SU-DHL-6 (cell line): ENCODE measurements at regions not wholly inside any gene's neighbourhood (a gene's known extent, or its start where the extent isn't known, plus 50 kb on each side); places are given as distances from the start of the nearest gene placed in this dataset.

Source experiments
- H2AFZ ChIP-seq: fragments of 200-600 bp; sonication (generic); 2 replicates; pipeline ENCODE4 v1.6.1; 2014; ENCODE audit warnings: low read depth, mild to moderate bottlenecking, moderate library complexity, mixed read lengths, antibody characterized with exemption, low read length; ENCODE audit not compliant: severe bottlenecking
- H3F3A ChIP-seq: fragments of 200-600 bp; shearing (Covaris generic); 2 replicates; pipeline ENCODE4 v1.6.0; 2016; ENCODE audit warnings: antibody characterized with exemption, mild to moderate bottlenecking; ENCODE audit not compliant: insufficient read depth
- H3K27ac ChIP-seq: fragments of 200-600 bp; sonication (generic); 2 replicates; pipeline ENCODE4 v1.5.1; 2016; ENCODE audit warnings: low read depth, mild to moderate bottlenecking, low read length, moderate library complexity, mixed read lengths
- H3K27me3 ChIP-seq: fragments of 200-600 bp; sonication (generic), shearing (Covaris generic); 2 replicates; pipeline ENCODE4 v1.6.0; 2014; ENCODE audit warnings: mild to moderate bottlenecking, low read length
- H3K36me3 ChIP-seq: fragments of 200-600 bp; sonication (generic); 2 replicates; pipeline ENCODE4 v1.6.1; 2014; ENCODE audit warnings: mild to moderate bottlenecking, low read length, mixed read lengths
- H3K4me2 ChIP-seq: fragments of 300-600, 200-600 bp; shearing (Covaris generic), sonication (generic); 2 replicates; pipeline ENCODE4 v1.6.0; 2014; ENCODE audit warnings: low read length, low read depth, mild to moderate bottlenecking; ENCODE audit not compliant: poor library complexity, severe bottlenecking
- H3K4me3 ChIP-seq: fragments of 200-600 bp; sonication (generic); 2 replicates; pipeline ENCODE4 v1.5.1; 2014; ENCODE audit warnings: antibody characterized with exemption, low read length, mild to moderate bottlenecking, mixed read lengths; ENCODE audit not compliant: insufficient read depth, poor library complexity, severe bottlenecking
- H3K79me2 ChIP-seq: fragments of 200-600 bp; sonication (generic); 2 replicates; pipeline ENCODE4 v1.6.1; 2014; ENCODE audit warnings: mild to moderate bottlenecking, low read length, moderate library complexity; ENCODE audit not compliant: insufficient read depth
- H3K9ac ChIP-seq: fragments of 200-600 bp; sonication (generic); 2 replicates; pipeline ENCODE4 v1.7.0; 2014; ENCODE audit warnings: mild to moderate bottlenecking, low read length
- H3K9me2 ChIP-seq: fragments of 200-600 bp; sonication (generic); replicated peaks from 2 replicates; pipeline ENCODE4 v1.6.1; 2014; ENCODE audit warnings: low read length; ENCODE audit not compliant: insufficient read depth
- H3K9me3 ChIP-seq: fragments of 200-600 bp; sonication (generic); 2 replicates; pipeline ENCODE4 v1.6.1; 2014; ENCODE audit warnings: low read length, mixed read lengths; ENCODE audit not compliant: insufficient read depth
- H4K20me1 ChIP-seq: fragments of 200-600 bp; sonication (generic); 2 replicates; pipeline ENCODE4 v1.6.1; 2014; ENCODE audit warnings: low read depth, mild to moderate bottlenecking, antibody characterized with exemption, low read length, moderate library complexity, mixed read lengths
- EZH2phosphoT487 ChIP-seq: fragments of 200-600 bp; sonication (generic), shearing (Covaris generic); conservative IDR thresholded peaks from 2 replicates; pipeline ENCODE4 v1.6.1; 2018; ENCODE audit warnings: mild to moderate bottlenecking, antibody characterized with exemption, low read length, moderate library complexity, mixed read lengths
- TF ChIP-seq, protein P1 (sequence below): fragments of 200-600 bp; sonication (generic); IDR thresholded peaks from one replicate; pipeline ENCODE4 v1.5.1; 2017; ENCODE audit warnings: antibody characterized with exemption, mild to moderate bottlenecking, low read length, moderate library complexity; ENCODE audit not compliant: insufficient read depth, poor library complexity, severe bottlenecking

- Histone ChIP-seq H3K9ac (no peak overlapping the region), H3K4me3 (no peak overlapping the region), H3K79me2 (no peaks in the 10 kb centered on the region), H3F3A (no peaks in the 10 kb centered on the region), H3K9me3 (no peaks in the 10 kb centered on the region), H3K4me2 (no peak overlapping the region), H3K9me2 (no peaks in the 10 kb centered on the region), H3K36me3 (no peaks in the 10 kb centered on the region), H2AFZ (no peak overlapping the region), H3K27ac (no peak overlapping the region), H3K27me3 (no peaks in the 10 kb centered on the region), H4K20me1 (no peaks in the 10 kb centered on the region)
- no peak for TF ChIP-seq EZH2phosphoT487
- TF ChIP-seq, protein P1, sequence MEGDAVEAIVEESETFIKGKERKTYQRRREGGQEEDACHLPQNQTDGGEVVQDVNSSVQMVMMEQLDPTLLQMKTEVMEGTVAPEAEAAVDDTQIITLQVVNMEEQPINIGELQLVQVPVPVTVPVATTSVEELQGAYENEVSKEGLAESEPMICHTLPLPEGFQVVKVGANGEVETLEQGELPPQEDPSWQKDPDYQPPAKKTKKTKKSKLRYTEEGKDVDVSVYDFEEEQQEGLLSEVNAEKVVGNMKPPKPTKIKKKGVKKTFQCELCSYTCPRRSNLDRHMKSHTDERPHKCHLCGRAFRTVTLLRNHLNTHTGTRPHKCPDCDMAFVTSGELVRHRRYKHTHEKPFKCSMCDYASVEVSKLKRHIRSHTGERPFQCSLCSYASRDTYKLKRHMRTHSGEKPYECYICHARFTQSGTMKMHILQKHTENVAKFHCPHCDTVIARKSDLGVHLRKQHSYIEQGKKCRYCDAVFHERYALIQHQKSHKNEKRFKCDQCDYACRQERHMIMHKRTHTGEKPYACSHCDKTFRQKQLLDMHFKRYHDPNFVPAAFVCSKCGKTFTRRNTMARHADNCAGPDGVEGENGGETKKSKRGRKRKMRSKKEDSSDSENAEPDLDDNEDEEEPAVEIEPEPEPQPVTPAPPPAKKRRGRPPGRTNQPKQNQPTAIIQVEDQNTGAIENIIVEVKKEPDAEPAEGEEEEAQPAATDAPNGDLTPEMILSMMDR: no peak
These were observed 107.1 kb upstream of the MSX2 start for GRCh38 chr5:174617285-174617684.

- Histone ChIP-seq H3K27ac (no peak overlapping the region), H4K20me1 (no peaks in the 10 kb centered on the region), H3K9ac (no peak overlapping the region), H3K36me3 (no peaks in the 10 kb centered on the region), H3K27me3 (no peaks in the 10 kb centered on the region), H3K4me2 (no peak overlapping the region), H2AFZ (no peak overlapping the region), H3F3A (no peaks in the 10 kb centered on the region), H3K79me2 (no peaks in the 10 kb centered on the region), H3K9me3 (no peaks in the 10 kb centered on the region), H3K9me2 (no peaks in the 10 kb centered on the region), H3K4me3 (no peak overlapping the region)
- no peak for TF ChIP-seq EZH2phosphoT487
- TF ChIP-seq, protein P1: no peak
These were observed 106.5 kb upstream of the MSX2 start for GRCh38 chr5:174617910-174618309.

- H2AFZ ChIP-seq: no peak overlapping the region
- TF ChIP-seq, protein P1: no peak
- TF ChIP-seq EZH2phosphoT487: no peak
These were observed 105.8 kb upstream of the MSX2 start for GRCh38 chr5:174618589-174618988.

DNA sequence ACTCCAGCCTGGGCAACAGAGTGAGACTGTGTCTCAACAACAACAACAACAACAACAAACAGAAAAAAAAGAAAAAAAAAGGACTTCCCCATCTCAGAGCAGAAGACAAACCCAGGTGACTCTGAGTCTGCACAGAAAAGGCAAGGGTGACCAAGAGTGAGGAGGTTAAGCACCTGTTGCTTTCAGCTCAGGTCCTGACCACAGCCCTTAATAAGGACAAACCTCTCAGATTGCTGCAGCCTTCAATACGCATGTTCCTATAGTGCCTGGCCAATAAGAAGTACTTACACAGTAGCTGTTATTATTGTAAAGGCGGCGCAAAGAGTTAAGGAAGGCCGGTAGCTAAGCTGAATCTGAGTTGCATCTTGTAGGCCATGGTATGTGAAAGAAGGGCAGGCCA is 102.3 kb upstream of the MSX2 start:
- H3K79me2 ChIP-seq: no peaks in the 10 kb centered on the region
- H3K9me3 ChIP-seq: no peaks in the 10 kb centered on the region
- H2AFZ ChIP-seq: no peak overlapping the region
- no peak overlapping the region for H3K27ac ChIP-seq
- no peak overlapping the region for H3K4me2 ChIP-seq
- no peaks in the 10 kb centered on the region for H3K27me3 ChIP-seq
- no peaks in the 10 kb centered on the region for H3F3A ChIP-seq
- H3K9me2 ChIP-seq: no peaks in the 10 kb centered on the region
- TF ChIP-seq EZH2phosphoT487: no peak
- TF ChIP-seq, protein P1: no peak
- H4K20me1 ChIP-seq: no peaks in the 10 kb centered on the region
- no peak overlapping the region for H3K4me3 ChIP-seq
- no peaks in the 10 kb centered on the region for H3K36me3 ChIP-seq
- no peak overlapping the region for H3K9ac ChIP-seq

More at GRCh38 chr5:174618589-174618988, 105.8 kb upstream of the MSX2 start:
- H3K9me3 ChIP-seq: no peaks in the 10 kb centered on the region
- no peaks in the 10 kb centered on the region for H3K27me3 ChIP-seq
- H3K79me2 ChIP-seq: no peaks in the 10 kb centered on the region
- H4K20me1 ChIP-seq: no peaks in the 10 kb centered on the region
- H3K9ac ChIP-seq: no peak overlapping the region
- H3K4me3 ChIP-seq: no peak overlapping the region
- no peak overlapping the region for H3K27ac ChIP-seq
- H3K9me2 ChIP-seq: no peaks in the 10 kb centered on the region
- no peaks in the 10 kb centered on the region for H3F3A ChIP-seq
- H3K4me2 ChIP-seq: no peak overlapping the region
- H3K36me3 ChIP-seq: no peaks in the 10 kb centered on the region
